NCI-H1436 treated with DMSO at 0.1 percent for 48 hours (cell line): ENCODE measurements at regions not wholly inside any gene's neighbourhood (a gene's known extent, or its start where the extent isn't known, plus 50 kb on each side); places are given as distances from the start of the nearest gene placed in this dataset.
"Not testable (repeated sequence)": the region's sequence is repeated elsewhere in the genome, so short reads cannot be mapped to it uniquely, and the experiment has no call there.

ENCODE experiments used
- DNase-seq: peaks from one replicate; lab custom pipeline; 2025; lab: John Stamatoyannopoulos, UW

GRCh38 chr3:72627271-72627670 lies 221.0 kb downstream of the SHQ1 start:
- no peak for DNase-seq

- no peak for DNase-seq
Observed at GRCh38 chr3:72625602-72626337, 222.5 kb downstream of the SHQ1 start.

- DNase-seq, result no peak
Observed at GRCh38 chr3:72624656-72625055, 223.6 kb downstream of the SHQ1 start.

- no peak for DNase-seq
Observed at GRCh38 chr3:72618739-72619138, 229.5 kb downstream of the SHQ1 start.

- no peak for DNase-seq
Observed at GRCh38 chr3:72617424-72618024, 230.7 kb downstream of the SHQ1 start.

GRCh38 chr3:72615776-72616175 lies 232.5 kb downstream of the SHQ1 start:
- DNase-seq, result no peak

- DNase-seq, result no peak
Observed at GRCh38 chr3:72615182-72615581, 233.1 kb downstream of the SHQ1 start.

GRCh38 chr3:72614394-72615074 lies 233.7 kb downstream of the SHQ1 start:
- no peak for DNase-seq

- DNase-seq, result no peak
Observed at GRCh38 chr3:72613871-72614270, 234.4 kb downstream of the SHQ1 start.

- not testable (repeated sequence) for DNase-seq
Observed at GRCh38 chr3:72609114-72609513, 239.1 kb downstream of the SHQ1 start.

GRCh38 chr3:72606005-72606800 lies 242.0 kb downstream of the SHQ1 start:
- no peak for DNase-seq

GRCh38 chr3:72604328-72604727 lies 243.9 kb downstream of the SHQ1 start:
- no peak for DNase-seq

GRCh38 chr3:72601983-72602750 lies 246.1 kb downstream of the SHQ1 start:
- DNase-seq, result no peak

GRCh38 chr3:72601060-72601459 lies 247.2 kb downstream of the SHQ1 start:
- no peak for DNase-seq

GRCh38 chr3:72597756-72598195 lies 250.5 kb downstream of the SHQ1 start:
- DNase-seq, result peak; percentile 27

- DNase-seq, result no peak
Observed at GRCh38 chr3:72597043-72597442, 251.2 kb downstream of the SHQ1 start.

- no peak for DNase-seq
Observed at GRCh38 chr3:72595927-72596610, 252.2 kb downstream of the SHQ1 start.

GRCh38 chr3:72595376-72595775 lies 252.9 kb downstream of the SHQ1 start:
- no peak for DNase-seq

- no peak for DNase-seq
Observed at GRCh38 chr3:72594615-72595215, 253.5 kb downstream of the SHQ1 start.

GRCh38 chr3:72593881-72594397 lies 254.3 kb downstream of the SHQ1 start:
- DNase-seq, result no peak
